ENCODE measurements at regions not wholly inside any gene's neighbourhood (a gene's known extent, or its start where the extent isn't known, plus 50 kb on each side); places are given as distances from the start of the nearest gene placed in this dataset.
"Not testable (repeated sequence)": the region's sequence is repeated elsewhere in the genome, so short reads cannot be mapped to it uniquely, and the experiment has no call there.

GRCh38 chr2:55786280-55786679, 92.6 kb upstream of the PNPT1 start:
- no peak for DNase-seq (ENCODE audit: low read depth)
- ChIA-PET POLR2A (no interaction called here), CTCF (no interaction called here)
- Histone ChIP-seq H3K4me3 (ENCODE audit: low read depth, low read length) (no peak overlapping the region), H3K36me3 (ENCODE audit: control insufficient read depth, insufficient read depth, low read length) (no peaks in the 10 kb centered on the region), H3K27me3 (ENCODE audit: control insufficient read depth, insufficient read depth, low read length) (no peaks in the 10 kb centered on the region)
- TF ChIP-seq CTCF (IDR thresholded peaks at IDR 0.05; ENCODE audit: insufficient read depth, low read depth, low read length): no peak

- DNase-seq (ENCODE audit: low read depth); H3K4me3 ChIP-seq (ENCODE audit: low read depth, low read length); H3K27me3 ChIP-seq (ENCODE audit: control insufficient read depth, insufficient read depth, low read length); H3K36me3 ChIP-seq (ENCODE audit: control insufficient read depth, insufficient read depth, low read length); POLR2A ChIA-PET: not testable (repeated sequence)
- CTCF ChIA-PET: interaction anchor here (1.1 kb wide), 1 partner anchor 12 kb away, joined by 3 read pairs; no protein-coding TSS in a partner anchor
Observed at GRCh38 chr2:55783751-55784150, 90.1 kb upstream of the PNPT1 start.

GRCh38 chr2:55782528-55783173, 89.0 kb upstream of the PNPT1 start:
- POLR2A ChIA-PET: no interaction called here
- CTCF ChIA-PET: interaction anchor here (0.5 to 1.1 kb wide), 4 partner anchors 11 to 226 kb away, joined by 3 read pairs; no protein-coding TSS in a partner anchor
- H3K4me3 ChIP-seq (ENCODE audit: low read depth, low read length): no peak overlapping the region
- DNase-seq (ENCODE audit: low read depth): no peak
- TF ChIP-seq CTCF (IDR thresholded peaks at IDR 0.05; ENCODE audit: insufficient read depth, low read depth, low read length): no peak
- H3K36me3 ChIP-seq (ENCODE audit: control insufficient read depth, insufficient read depth, low read length): no peaks in the 10 kb centered on the region
- H3K27me3 ChIP-seq (ENCODE audit: control insufficient read depth, insufficient read depth, low read length): no peaks in the 10 kb centered on the region

GRCh38 chr2:55781542-55781941, 87.9 kb upstream of the PNPT1 start:
- no peaks in the 10 kb centered on the region for H3K36me3 ChIP-seq (ENCODE audit: control insufficient read depth, insufficient read depth, low read length)
- no peak for TF ChIP-seq CTCF (IDR thresholded peaks at IDR 0.05; ENCODE audit: insufficient read depth, low read depth, low read length)
- no peaks in the 10 kb centered on the region for H3K27me3 ChIP-seq (ENCODE audit: control insufficient read depth, insufficient read depth, low read length)
- ChIA-PET CTCF (interaction anchor here (2.1 kb wide), 1 partner anchor 179 kb away, joined by 6 read pairs; no protein-coding TSS in a partner anchor), POLR2A (no interaction called here)
- no peak overlapping the region for H3K4me3 ChIP-seq (ENCODE audit: low read depth, low read length)
- DNase-seq (ENCODE audit: low read depth): no peak

- TF ChIP-seq CTCF (IDR thresholded peaks at IDR 0.05; ENCODE audit: insufficient read depth, low read depth, low read length): no peak
- CTCF ChIA-PET: interaction anchor here (2.1 kb wide), 1 partner anchor 180 kb away, joined by 6 read pairs; no protein-coding TSS in a partner anchor
- Histone ChIP-seq H3K4me3 (ENCODE audit: low read depth, low read length) (no peak overlapping the region), H3K36me3 (ENCODE audit: control insufficient read depth, insufficient read depth, low read length) (no peaks in the 10 kb centered on the region), H3K27me3 (ENCODE audit: control insufficient read depth, insufficient read depth, low read length) (no peaks in the 10 kb centered on the region)
- POLR2A ChIA-PET: interaction anchor here (0.6 kb wide), 1 partner anchor 107 kb away, joined by 3 read pairs; no protein-coding TSS in a partner anchor
- DNase-seq (ENCODE audit: low read depth): no peak
Observed at GRCh38 chr2:55780697-55781096, 87.1 kb upstream of the PNPT1 start.

All from BJ (cell line).